ENCODE measurements at regions not wholly inside any gene's neighbourhood (a gene's known extent, or its start where the extent isn't known, plus 50 kb on each side); places are given as distances from the start of the nearest gene placed in this dataset.

DNA sequence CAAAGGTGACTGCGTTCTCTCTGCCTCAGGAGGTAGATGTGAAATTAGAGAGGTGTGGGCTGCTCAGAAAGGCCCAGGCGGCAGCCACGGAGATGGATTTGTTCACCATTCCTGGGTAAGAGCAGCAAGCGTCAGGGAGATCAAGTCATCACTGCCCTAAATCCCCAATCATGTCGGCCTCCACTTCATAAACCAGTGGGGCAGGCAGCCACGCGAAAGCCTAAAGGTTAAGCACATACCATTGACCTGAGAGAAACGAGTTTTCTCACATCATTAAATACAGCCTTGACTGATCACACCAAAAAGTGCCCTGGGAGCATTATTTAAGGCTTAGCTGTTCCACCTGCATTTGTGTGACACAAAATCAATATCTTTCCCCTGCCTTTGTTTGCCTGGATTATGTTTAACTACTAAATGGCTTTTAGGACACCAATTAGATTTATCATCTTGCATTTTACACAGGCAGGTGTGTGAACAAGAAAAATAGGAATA, 50.7 kb upstream of the FOXB1 start:
- intact Hi-C loops (cut with DNase I) = no loop called here
- ATAC-seq (ENCODE audit: poor library complexity) = no peak
- DNase-seq = no peak

DNA sequence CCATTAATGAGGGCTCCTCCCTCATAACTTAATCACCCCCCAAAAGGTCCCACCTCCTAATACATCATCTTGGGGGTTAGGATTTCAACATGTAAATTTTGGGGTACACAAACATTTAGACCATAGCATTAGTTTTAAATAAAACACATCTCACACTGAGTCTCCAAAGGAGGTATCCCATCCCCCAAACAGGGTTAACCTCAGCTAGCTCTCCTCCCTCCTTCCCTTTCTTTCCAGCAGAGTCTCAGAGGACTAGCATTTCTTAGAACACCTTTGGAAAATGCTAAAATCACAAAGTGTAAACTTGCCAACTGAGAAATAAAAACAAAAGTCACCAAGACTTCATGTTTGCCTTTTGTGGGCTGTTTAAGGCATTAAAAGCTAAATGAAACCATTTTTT, 51.2 kb upstream of the FOXB1 start:
- intact Hi-C loops (cut with DNase I) = no loop called here
- DNase-seq (no peak), ATAC-seq (ENCODE audit: poor library complexity) (no peak)

DNA sequence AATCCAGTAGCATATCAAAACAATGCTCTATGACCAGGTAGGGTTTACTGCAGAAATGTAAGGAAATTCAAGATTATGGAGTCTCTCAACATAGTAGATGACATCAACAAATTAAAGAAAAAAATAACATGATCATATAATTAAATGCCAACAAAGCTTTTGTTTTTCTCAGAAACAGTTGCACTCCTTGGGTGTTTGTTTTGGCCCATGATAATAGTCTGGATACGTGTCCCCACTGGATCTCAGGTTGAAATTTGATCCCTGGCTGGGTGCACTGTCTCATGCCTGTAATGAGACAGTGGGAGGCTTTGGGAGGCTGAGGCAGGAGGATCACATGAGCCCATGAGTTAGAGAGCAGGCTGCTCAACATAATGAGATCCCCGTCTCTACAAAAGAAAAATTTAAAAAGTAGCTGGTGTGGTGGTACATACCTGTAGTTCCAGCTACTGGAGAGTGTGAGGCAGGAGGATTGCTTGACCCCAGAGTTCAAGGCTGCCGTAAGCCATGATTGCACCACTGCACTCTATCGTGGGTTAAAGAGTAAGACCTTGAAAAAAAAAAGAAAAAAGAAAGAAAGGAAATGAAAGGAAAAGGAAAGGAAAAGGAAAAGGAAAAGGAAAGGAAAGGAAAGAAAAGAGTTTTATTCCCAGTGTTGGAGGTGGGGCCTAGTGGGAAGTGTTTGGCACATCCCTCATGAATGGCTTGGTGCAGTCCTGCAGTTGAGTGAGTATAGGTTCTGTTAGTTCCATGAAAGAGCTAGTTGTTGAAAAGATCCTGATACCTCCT, 53.3 kb upstream of the FOXB1 start:
- DNase-seq (no peak), ATAC-seq (ENCODE audit: poor library complexity) (no peak)
- intact Hi-C loops (cut with DNase I) = no loop called here

DNA sequence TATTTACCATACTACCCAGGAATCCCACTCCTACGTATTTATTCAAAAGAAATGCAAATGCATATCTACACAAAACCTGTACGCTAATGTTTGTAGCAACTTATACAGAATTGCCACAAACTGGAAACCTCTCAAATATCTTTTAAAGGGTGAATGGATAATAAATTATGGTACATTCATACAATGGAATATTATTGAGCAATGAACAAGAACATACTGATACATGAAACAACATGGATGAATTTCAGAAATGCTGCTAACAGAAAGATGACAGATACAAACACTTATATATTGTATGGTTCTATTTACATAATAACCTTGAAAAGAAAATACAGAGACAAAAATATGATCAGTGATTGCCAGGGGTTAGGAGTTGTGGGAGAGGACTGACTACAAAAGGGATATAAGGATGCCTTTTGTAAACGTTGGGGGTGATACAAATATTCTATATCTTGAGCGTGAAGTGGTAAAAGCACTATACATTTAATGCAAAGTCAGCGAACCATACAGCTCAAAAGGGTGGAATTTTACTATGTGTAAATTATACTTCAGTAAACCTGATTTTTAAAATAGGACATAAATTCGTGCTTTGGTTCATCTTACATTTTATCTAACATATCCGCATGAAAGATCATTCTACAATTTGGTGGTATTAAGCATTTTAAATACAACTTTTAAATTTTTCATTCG, 55.0 kb upstream of the FOXB1 start:
- intact Hi-C loops (cut with DNase I) = no loop called here
- ATAC-seq (ENCODE audit: poor library complexity) = no peak

DNA sequence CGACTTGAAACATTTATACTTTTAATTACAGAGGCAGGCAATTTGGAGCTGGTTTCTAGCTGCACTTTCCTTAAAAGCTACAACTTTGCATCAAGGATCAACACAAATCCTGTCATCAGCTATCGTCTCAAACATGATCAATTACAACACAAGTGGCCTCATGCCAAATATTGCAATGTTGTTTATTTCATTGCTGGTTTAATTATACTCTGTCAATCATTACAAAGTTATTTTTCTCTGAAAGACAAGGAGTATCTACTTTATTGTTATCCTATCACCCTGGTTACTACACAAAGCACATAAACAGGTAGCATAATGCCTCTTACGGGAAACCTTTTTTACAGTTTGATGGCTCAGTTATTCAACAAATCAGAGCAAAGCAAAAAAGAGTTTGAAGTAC, 58.0 kb upstream of the FOXB1 start:
- intact Hi-C loops (cut with DNase I) = no loop called here
- ATAC-seq (ENCODE audit: poor library complexity) = no peak
- DNase-seq = no peak

More for the DNA sequence above, 55.0 kb upstream of the FOXB1 start:
- DNase-seq = no peak

DNA sequence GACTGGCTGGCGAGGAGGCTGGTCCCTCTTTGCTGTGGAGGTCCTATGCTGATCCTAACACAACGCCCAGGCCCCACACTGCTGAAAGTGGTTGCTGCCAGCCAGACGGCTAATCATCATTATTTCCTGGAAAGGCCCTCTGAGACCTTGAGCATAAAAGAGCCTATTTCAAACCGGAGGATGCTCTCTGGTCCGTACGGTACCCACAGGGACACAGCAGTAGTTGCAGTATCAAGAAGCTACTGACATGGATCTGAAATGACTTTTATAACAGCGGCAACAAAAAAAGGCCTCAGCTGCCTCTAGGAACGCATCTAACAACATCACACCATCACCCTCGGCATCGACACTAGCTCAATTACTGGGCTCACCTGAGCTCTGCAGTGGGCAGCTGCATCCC, 59.1 kb upstream of the FOXB1 start:
- DNase-seq = no peak
- intact Hi-C loops (cut with DNase I) = no loop called here
- no peak for ATAC-seq (ENCODE audit: poor library complexity)

DNA sequence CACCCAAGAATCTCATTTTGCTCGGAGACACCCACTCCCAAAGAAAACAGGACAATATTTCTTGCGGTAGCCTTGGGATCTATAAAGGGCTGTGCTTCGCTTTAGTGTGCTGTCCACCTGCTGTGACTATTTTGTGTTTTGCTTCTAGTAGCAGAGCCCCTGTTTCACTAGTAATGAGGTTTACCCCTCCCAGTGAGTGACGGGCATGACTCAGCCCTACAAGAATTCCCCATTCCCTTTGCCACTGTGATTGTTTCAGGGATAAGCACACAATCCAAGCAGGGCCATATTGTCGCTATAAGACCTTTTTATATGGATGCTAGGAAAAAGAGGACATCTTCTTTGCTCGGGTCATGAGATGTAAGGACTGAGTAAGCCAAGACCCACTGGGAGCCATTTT, 62.5 kb upstream of the FOXB1 start:
- DNase-seq = no peak
- ATAC-seq (ENCODE audit: poor library complexity) = no peak
- intact Hi-C loops (cut with DNase I) = no loop called here

DNA sequence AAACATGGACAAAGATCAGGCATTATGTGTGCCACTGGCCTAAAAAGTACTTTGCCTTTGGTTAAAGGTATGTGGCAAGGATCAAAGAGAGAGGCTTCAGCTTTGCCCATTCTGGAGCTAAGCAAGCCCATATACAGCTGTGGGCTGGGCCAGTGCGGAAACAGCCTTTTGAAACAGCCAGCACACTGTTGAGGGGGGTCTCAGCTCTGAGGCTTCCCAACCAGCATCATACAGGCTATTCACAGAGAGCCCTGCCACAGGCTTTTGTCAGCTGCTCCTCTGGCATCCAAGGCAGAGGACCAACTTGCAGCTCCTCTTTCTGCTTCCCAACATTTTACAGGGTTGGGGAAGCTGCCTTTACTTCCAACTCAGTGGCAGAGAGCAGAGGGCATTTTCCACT, 63.2 kb upstream of the FOXB1 start:
- intact Hi-C loops (cut with DNase I) = no loop called here

DNA sequence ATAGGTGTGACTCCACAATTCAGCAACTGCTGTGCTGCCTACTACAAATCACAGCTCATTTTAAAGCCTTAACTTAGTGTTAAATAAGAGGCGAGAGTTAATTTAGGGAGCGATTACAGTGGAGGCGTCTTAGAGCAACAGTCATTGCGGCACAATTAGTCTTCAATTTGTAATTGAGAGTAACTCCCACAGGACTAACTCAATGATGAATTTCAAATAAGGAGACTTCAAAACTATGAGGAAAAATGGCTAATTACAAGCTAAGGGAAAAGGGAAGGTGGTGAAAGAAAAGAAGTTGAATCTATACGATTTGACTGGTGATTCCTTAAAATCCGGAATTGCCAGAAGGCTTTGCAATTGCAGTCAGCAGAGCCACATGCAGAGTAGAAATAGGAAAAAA, 63.7 kb upstream of the FOXB1 start:
- intact Hi-C loops (cut with DNase I) = no loop called here
- DNase-seq = no peak
- no peak for ATAC-seq (ENCODE audit: poor library complexity)

More for the DNA sequence above, 63.2 kb upstream of the FOXB1 start:
- ATAC-seq (ENCODE audit: poor library complexity) (no peak), DNase-seq (no peak)

DNA sequence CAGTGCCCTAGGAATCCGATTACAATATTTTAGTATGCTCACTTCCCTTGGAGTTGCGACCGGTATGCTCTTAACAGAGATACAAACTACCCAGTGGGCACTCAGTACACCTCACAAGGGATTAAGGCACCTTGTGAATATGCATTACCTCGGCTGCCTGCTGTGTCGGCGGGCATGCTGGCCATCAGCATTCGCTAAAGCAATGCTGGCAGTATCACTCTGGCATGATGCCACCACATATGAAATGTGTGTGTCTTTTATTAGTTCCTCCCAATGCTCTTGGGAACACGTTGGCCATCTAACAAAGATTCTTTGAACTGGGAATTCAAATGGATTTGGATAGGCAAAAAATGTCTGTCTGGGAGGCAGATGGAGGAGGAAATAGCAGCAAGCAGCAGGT, 67.4 kb upstream of the FOXB1 start:
- no peak for DNase-seq
- ATAC-seq (ENCODE audit: poor library complexity) = no peak
- intact Hi-C loops (cut with DNase I) = no loop called here

DNA sequence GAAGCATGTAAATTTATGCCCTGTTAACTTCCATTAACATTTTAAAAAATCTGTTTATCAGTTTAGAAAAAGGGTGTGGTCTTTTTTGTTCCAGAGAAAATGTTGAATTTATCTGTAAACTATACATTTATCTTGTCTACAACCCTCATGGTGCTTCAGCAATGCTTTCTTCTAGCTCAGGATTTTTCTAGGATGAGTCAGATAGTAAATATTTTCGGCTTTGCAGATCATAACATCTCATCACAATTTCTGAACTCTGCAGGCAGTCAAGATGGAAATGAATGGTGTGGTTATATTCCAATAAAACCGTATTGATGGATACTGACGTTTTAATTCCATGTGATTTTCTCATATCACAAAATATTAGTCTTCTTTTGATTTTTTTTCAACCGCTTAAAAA, 70.5 kb upstream of the FOXB1 start:
- ATAC-seq (ENCODE audit: poor library complexity) = no peak

DNA sequence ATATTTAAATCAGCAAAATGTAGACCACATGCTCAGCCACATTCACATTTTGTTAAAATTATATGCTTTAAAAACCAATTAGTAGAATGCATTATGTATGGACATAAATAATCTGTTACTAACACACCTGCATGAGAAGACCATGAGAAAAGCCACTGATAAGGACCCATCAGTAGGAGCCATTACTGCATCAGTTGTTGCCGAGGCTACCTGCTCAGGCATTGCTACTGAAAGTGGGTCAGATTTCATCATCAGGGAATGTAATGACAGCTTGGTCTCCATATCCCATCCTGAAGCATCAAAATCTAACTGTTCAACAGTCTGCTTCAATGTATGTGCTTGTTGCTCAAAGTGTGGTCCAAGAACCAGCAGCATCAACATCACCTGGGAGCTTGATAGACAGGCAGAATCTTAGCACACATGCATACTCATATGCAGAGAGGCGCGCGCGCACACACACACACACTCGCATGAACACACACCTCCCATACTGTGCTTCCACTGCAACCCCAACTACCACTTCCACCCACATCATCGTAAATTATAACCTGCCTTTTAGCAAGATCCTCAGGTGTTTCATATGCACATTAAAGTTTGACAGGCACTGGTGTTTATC, 72.4 kb upstream of the FOXB1 start:
- ATAC-seq (ENCODE audit: poor library complexity) = no peak
- intact Hi-C loops (cut with DNase I) = no loop called here
- no peak for DNase-seq

More for the DNA sequence above, 70.5 kb upstream of the FOXB1 start:
- intact Hi-C loops (cut with DNase I) = no loop called here
- no peak for DNase-seq

DNA sequence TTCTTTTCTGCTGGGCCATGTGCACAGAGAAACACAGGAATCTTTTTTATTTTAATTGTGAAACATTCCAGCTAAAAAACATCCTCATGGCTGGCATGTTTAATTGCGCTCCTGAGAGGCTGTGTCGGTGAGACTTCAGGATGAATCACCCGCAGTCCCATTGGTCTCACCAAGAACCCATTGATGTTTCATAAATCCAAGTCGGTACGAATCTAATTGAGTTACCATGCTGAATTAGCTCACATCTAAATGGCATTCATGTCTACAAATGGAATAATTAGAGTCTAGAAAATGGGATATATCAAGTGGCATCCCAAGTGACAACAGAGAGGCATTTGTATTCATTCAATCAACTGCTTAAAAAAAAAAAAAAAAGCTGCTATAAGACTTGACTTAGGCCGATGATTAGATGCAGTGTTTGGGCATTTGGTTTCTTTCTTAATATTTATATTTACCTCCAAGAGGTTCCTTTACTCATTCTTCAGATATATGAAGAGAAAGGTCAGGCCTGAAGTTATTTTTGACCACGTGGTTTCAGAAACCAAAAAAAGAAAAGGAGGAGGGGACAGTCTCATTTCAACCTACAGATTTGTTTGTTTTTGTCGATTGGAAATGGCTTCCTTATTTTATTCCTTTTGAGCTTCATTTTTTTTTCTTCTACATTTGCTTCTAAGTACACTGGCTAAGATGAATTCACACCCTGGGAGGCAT, 79.1 kb upstream of the FOXB1 start:
- DNase-seq = no peak
- intact Hi-C loops (cut with DNase I) = no loop called here
- ATAC-seq (ENCODE audit: poor library complexity) = no peak

DNA sequence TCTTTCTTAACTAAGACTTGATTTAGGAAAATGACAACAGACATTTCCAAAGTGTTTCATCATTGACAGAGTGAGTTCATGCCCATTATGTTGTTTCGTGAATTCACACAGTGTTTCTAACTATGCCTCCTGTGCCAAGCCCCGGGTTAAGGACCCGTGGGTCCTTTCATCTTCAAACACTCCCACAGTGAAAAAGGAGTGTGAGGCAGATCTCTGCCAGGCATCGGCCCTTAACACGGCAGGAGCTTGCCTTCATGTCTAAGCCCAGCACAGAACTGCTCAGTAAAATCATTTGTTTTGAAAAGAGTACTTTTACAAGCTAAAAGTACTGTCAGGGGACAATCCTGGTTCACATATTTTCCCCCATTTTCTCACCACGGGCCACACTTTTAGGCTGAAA, 80.0 kb upstream of the FOXB1 start:
- DNase-seq = no peak
- intact Hi-C loops (cut with DNase I) = no loop called here
- ATAC-seq (ENCODE audit: poor library complexity) = no peak

DNA sequence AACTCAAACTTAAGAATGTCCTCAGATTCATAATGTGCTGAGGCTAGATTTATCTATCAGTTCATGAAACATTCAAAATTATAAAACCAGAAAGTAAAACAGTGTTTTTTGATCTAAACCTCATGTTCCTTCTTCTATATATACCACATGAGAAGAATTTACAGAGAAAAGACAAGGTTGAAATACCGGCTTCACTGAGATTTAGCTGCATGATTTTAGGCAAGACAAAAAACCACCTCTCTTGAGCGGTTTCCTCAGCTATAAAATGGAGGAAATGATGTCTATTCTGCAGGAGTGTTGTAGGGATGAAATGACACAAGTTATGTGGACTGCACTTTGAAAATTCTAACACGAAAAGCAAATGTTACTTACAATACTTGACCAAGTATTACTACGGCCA, 80.6 kb upstream of the FOXB1 start:
- DNase-seq (no peak), ATAC-seq (ENCODE audit: poor library complexity) (no peak)
- intact Hi-C loops (cut with DNase I) = no loop called here

DNA sequence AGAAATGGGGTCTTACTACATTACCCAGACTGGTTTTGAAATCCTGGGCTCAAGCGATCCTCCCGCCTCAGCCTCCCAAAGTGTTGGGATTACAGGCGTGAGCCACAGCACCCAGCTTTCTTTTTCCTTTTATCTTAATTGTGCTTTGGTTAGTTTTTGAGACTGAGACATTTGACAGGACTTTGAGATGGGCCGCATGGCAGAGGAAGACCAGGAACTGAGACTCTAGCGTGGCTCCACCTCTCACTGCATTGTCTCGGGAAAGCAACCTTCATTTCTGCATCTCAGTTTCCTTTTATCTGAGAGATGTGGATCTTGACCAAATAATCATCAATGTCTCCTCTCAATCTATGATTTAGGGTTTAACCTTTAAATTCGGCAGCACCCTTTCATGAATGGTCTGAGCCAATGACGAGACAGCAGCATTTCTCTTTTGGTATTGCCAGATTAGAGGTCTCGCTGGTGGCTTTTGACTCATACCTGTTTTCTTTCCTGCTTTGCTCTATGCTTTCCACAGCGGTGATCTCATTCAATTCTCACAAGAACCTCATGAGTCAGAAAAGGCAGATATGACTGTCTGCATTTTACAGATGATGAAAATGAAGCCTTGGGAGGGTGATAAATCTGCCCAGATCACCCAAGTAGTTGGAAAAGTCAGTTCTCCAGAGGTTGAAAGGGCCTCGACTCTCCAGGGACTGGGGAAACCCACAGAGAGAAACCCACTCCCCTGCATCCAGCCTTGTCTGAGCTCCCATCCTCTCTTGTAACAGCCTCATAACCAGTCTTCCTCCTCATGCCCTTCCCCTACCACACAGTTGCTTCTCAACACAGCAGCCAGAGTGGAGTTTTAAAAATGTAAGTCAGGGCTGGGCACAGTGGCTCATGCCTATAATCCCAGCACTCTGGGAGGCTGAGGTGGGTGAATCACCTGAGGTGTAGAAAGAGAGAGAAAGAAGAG, 84.8 kb upstream of the FOXB1 start:
- DNase-seq = no peak
- intact Hi-C loops (cut with DNase I) = no loop called here
- ATAC-seq (ENCODE audit: poor library complexity) = no peak

DNA sequence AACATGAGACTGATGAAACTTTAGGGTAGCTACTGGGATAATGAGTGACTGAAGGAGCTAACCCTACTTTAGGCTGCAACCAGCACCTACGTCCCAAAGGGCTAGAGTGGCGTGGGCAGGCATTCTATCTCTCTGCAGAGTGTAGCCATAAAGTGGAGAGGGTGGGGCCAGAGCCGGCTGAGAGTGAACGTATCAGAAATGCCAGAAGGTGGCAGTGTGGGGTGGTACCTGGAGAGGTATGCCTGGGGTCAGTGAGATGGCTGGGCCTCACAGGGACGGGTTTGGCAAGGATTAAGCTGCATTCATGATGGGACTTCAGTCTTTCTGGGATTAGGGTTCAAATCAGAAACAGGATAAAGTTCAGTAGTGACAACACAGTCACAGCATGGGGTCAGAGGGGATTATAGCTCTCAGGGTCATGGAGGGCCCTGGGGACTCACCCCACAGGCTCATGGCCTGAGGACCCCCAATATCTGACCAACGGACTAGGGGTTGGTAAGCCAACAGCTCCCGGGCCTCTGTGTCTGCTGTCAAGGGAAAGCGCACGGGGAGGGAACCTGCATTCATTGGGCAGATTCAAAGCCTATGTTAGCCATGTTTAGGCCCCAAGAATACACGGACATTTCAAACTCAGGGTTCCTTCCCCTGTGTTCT, 86.5 kb upstream of the FOXB1 start:
- ATAC-seq (ENCODE audit: poor library complexity) (peak; percentile 71), DNase-seq (peak; percentile 42)
- intact Hi-C loops (cut with DNase I) = no loop called here

DNA sequence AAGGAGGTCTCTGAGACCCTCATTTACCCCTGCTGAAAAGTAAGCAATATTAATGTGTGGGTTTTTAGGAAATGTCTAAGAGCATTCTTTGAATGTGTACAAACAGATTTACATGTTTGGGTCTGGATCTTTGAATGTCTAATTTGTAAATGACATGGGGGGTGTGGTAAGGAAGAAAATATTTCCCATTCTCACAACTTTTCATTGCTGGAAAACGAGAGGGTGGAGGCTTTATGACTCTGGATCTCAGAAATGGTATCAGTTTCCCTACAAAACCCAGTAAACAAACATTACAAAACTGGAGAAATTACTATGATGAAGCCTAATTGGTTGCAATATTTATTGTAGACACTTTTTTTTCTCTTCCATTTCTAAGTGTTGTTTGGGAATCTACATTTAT, 98.1 kb upstream of the FOXB1 start:
- ATAC-seq (ENCODE audit: poor library complexity) (no peak), DNase-seq (no peak)
- intact Hi-C loops (cut with DNase I) = no loop called here
